Right hindlimb (tissue), 1 donor: ENCODE measurements at regions not wholly inside any gene's neighbourhood (a gene's known extent, or its start where the extent isn't known, plus 50 kb on each side); places are given as distances from the start of the nearest gene placed in this dataset.
A peak's percentile ranks its signal among the peaks of the same experiment; 100 is the strongest.

Experiments used
- DNase-seq: peaks from one replicate; pipeline ENCODE4 v3.0.0-alpha.2; 2018

DNA sequence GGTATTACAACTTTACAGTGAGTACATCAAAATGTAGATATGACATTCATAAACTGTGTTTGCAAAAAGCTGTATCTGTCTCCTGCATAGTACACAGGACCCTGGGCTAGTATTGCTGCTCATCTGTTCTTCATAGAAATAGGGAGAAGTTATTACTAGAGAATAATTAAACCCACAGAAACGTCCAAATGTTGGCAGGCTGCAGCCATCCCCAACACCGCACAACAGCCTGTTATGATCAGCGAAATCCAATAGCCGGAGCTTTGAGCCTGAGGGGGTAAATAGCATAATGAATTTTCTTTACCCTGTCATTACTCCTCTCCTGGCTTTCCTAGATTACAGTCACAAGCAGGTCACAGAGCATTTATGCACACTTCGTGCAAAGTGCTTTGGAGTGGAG is 178.0 kb downstream of the DACT1 start:
- DNase-seq = peak; percentile 34

DNA sequence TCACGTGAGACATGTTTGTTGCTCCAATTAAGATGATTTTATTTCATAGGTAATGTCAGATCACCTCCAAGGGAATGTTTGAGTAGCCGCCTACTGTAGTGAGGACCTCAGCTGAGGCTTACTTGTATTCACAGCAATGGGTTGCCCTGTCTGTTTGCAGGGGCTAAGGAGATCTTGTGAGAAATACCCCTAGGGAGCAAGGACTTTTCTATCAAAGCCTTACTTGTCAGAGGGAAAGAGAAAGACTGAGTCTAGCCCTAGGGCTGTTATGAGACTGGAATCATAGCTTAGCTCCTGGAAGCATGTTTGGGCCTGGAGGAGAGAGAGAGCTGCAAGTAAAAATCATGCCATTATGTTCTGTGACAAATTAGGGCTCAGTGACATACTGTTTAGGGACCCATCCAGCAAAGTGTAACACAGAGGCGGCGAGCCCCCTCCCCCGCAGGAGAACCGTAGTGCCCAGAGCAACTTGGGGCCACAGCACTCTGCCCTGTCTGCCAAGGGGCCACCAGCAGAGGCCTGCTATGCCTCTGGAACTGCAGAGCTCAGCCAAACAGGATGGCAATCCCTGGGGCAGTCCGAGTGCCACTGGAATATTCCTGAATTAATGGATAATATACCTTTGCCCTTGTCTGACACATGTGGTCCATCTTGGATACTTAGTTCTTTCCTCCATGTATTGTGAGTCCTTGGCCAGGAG is 178.8 kb downstream of the DACT1 start:
- no peak for DNase-seq

GRCh38 chr14:58817846-58818245 is 180.1 kb downstream of the DACT1 start:
- DNase-seq = no peak

DNA sequence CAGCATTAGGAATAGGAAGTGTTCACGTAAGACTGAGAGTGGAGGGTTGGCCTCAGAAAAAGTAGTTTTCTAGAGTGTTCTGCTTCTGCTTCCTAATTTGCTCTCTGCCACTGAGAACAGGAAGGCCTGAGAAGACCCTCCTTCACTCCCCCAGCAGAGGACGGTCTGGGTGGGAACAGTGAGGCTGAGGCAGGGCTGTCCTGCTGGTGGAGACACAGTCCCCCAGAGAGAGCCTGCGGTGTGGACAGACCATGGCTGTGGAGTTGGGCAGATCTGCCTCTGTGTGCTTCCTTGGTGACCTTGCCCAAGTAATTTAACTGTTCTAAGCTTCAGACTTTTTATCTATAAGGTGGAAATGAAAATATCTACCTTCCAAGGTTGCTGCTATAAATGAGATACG is 182.3 kb downstream of the DACT1 start:
- no peak for DNase-seq

- DNase-seq = no peak
These were observed 183.7 kb downstream of the DACT1 start for GRCh38 chr14:58821421-58821820.

GRCh38 chr14:58822856-58823255 is 185.1 kb downstream of the DACT1 start:
- no peak for DNase-seq

DNA sequence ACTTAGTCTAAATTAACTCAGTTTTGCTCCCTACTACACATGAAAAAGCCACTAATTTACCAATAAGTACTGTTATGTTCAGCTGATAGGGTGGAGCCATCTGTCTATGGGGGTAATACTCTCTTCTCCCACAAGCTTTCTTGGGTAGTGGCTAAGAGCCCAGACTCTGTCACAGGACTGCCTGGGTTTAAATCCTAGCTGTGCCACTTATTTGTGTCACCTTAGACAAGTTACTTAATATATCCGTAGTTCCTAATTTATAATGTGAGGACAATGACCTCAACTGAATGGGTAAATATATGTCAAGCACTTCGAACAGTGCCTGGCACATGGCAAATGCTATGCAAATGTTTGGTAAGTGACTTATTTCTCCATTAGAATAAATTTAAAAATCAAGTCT is 185.6 kb downstream of the DACT1 start:
- DNase-seq = no peak

DNA sequence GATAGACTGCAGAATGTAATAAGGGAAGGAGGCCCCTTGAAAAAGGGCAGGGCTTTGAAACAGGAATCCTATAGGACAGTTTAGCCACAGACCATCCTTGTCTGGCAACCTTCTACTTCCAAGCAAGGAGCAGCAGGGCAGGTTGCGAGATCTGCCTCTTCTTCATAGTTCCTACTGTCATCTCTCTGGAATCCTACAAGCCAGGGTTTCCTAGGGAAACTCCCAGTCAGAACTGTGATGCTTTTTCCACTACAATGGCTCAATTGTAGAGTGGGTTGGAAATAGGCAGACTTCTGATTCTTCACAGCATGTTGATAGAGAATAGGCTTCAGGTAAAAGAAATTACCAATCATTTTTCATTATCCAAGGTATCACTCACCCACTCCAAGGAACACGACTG is 186.3 kb downstream of the DACT1 start:
- DNase-seq = no peak

DNA sequence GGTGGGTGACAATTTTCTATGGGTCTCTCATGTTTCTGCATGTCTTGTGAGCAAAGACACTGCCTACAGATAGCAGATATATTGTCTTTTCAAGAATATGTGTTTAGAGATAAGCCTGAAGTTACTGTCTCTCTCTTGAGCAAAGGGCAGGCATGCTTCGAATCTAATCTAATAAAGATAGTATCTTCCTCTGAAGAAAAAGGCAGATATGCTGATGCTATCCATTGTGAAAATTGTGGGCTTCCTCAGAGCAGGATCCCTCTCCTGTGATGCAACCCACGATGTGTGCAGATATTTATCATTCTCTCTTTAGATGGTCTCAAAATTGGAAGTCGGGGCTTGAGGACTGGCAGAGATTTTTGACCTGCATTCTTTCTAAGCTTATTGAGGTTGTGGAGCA is 187.0 kb downstream of the DACT1 start:
- DNase-seq = no peak

GRCh38 chr14:58825606-58826005 is 187.8 kb downstream of the DACT1 start:
- no peak for DNase-seq

GRCh38 chr14:58826845-58827686 is 189.3 kb downstream of the DACT1 start:
- DNase-seq = no peak

- no peak for DNase-seq
These were observed 190.5 kb downstream of the DACT1 start for GRCh38 chr14:58828298-58828697.

DNA sequence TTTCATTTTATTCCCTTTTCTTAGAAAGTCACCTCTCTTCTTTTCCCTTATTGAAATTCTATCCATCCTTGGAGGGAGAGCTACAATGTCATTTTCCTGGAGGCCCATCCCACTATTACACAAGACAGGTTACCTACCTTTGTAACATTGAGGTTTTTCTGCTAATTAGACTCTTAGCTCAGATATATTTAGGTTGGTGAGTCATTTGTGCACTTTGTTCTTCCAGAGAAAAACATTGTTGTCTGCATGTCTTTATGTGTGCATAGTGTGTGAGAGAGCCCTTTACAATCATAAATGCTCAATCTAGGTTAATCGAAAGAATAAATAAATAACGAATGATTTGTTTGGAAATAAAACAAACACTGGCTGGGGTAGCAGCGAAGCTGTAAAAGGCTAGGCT is 191.8 kb downstream of the DACT1 start:
- DNase-seq = no peak

DNA sequence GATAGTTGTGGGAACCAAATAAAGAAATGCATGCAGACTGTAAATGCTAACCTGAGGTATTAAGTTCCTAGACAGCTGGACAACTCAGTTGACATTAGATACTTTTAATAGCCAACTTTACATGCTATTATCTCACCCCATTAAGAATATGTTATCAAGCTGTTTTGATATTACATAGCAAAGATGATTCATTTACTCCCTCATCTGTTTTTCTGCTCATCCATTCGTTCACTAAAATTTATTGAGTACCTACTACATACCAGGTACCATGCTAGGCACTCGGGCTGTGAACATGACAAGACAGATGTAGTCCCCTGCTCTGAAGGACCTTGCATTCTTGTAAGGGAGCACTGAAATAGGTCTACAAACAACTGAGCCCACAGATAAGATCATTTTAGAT is 192.4 kb downstream of the DACT1 start:
- DNase-seq = no peak

DNA sequence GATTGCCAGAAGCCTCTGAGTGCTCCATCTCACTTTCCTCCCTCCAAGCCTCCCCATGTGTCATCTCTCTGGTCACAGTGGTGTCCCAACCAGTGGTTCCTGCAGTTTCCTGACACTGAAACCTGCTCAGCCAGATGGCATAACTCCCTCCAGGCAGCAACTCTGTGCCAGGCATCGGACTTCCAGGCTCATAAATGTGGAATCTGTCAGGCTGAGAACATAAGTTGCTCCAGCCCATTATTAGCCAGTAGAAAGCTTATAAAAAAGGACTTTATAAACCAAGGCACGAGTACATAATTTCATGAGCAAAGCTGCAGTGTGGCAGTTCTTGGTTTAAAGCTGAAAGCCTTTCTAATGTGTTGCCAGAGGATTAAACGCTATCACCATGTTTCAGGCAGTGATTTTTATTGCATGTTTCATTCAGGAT is 194.3 kb downstream of the DACT1 start:
- DNase-seq = no peak

- DNase-seq = no peak
These were observed 196.0 kb downstream of the DACT1 start for GRCh38 chr14:58833634-58834378.

GRCh38 chr14:58836303-58836974 is 198.7 kb downstream of the DACT1 start:
- DNase-seq = no peak

DNA sequence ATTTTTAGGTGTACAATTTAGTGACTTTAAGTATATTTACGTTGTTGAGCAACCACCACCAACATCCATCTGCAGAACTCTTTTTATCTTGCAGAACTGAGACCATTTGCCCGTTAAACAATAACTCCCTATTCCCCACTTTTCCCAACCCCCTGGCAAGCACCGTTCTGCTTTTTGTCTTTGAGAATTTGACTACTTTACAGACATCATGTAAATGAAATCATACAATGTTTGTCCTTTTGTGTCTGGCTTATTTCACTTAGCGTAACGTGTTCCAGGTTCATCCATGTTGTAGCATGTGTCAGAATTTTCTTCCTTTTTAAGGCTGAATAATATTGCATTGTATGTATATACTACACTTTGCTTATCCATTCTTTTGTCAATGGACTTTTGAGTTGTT is 201.5 kb downstream of the DACT1 start:
- DNase-seq = no peak

DNA sequence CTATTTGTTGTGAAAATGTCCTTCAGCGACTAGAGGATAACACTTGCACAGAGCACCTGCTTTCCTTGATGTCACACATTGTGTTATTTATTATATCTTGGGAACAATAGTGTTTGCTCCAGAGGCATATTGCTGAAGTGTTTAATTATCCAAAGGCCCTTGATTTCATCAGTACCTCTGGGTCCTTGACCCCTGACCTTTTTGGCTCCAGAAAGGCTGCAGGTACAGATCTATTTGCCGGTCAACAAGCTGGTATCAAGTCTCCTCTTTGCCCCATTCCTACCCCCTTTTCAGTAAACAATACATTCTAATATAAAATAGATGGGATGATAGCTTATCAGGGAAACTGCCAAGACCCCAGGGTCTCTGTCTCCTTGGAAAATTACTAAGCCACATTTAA is 206.8 kb downstream of the DACT1 start:
- no peak for DNase-seq

- no peak for DNase-seq
These were observed 209.1 kb downstream of the DACT1 start for GRCh38 chr14:58846682-58847465.

- no peak for DNase-seq
These were observed 210.6 kb downstream of the DACT1 start for GRCh38 chr14:58848365-58848764.

- DNase-seq = no peak
These were observed 211.8 kb downstream of the DACT1 start for GRCh38 chr14:58849601-58850000.
